SK-N-SH (cell line): ENCODE measurements at regions not wholly inside any gene's neighbourhood (a gene's known extent, or its start where the extent isn't known, plus 50 kb on each side); places are given as distances from the start of the nearest gene placed in this dataset.
A peak's percentile ranks its signal among the peaks of the same experiment; 100 is the strongest.

ENCODE experiments used
- CTCF ChIA-PET: fragments of 300-600, 350-600 bp; formaldehyde crosslinking; extraction: SDS; loops from one replicate; lab custom pipeline; 2021; lab: Yijun Ruan, JAX
- POLR2A ChIA-PET: fragments of 350-600 bp; sonication (Branson Sonifier 250); formaldehyde crosslinking; extraction: SDS; loops from one replicate; lab custom pipeline; 2020; ENCODE audit warnings: antibody characterized with exemption, inconsistent platforms; lab: Yijun Ruan, JAX
- DNase-seq: peaks from one replicate; pipeline ENCODE4 v3.0.0; 2012
- H2AFZ ChIP-seq: fragments of 200-600 bp; sonication (generic); 2 replicates; pipeline ENCODE4 v1.8.1; 2016; ENCODE audit warnings: antibody characterized with exemption, mild to moderate bottlenecking, low read depth
- H3F3A ChIP-seq: fragments of 200-600 bp; sonication (generic); replicated peaks from 2 replicates; pipeline ENCODE3; 2016; ENCODE audit warnings: antibody characterized with exemption, mild to moderate bottlenecking; ENCODE audit not compliant: insufficient read depth
- H3K27ac ChIP-seq, 2 experiments: fragments of 200-500 bp in 1 of 2; fragments of 200-600 bp in 1 of 2; sonication (Bioruptor generic) in 1 of 2; sonication (generic), shearing (Covaris generic) in 1 of 2; 2 replicates each; pipeline versions ENCODE4 v1.5.1 to v1.6.1; 2014 to 2016; ENCODE audit warnings: low read depth in 2 of 2, inconsistent platforms in 1 of 2, low read length in 1 of 2, mild to moderate bottlenecking in 1 of 2, mixed read lengths in 1 of 2
- H3K27me3 ChIP-seq: fragments of 200-600 bp; sonication (generic), shearing (Covaris generic); 2 replicates; pipeline ENCODE4 v1.6.1; 2016; ENCODE audit warnings: mixed run types; ENCODE audit not compliant: insufficient read depth
- H3K36me3 ChIP-seq, 2 experiments: fragments of 200-500 bp in 1 of 2; fragments of 200-600 bp in 1 of 2; sonication (Bioruptor generic) in 1 of 2; sonication (generic) in 1 of 2; replicated peaks in 1 of 2; 2 replicates each; pipeline versions ENCODE3 to v1.5.1; 2014 to 2016; ENCODE audit warnings: low read length in 1 of 2, mild to moderate bottlenecking in 1 of 2; ENCODE audit not compliant: insufficient read depth in 2 of 2, control insufficient read depth in 1 of 2
- H3K4me1 ChIP-seq, 2 experiments: fragments of 200-500 bp in 1 of 2; fragments of 200-600 bp in 1 of 2; sonication (Bioruptor generic) in 1 of 2; sonication (generic), shearing (Covaris generic) in 1 of 2; 2 replicates each; pipeline versions ENCODE4 v1.5.1 to v1.6.1; 2014 to 2016; ENCODE audit warnings: low read depth in 1 of 2, low read length in 1 of 2, mixed run types in 1 of 2; ENCODE audit not compliant: insufficient read depth in 2 of 2, control insufficient read depth in 1 of 2
- H3K4me2 ChIP-seq: fragments of 200-600 bp; sonication (generic), shearing (Covaris generic); 2 replicates; pipeline ENCODE4 v1.6.1; 2017; ENCODE audit warnings: mixed run types
- H3K4me3 ChIP-seq, 2 experiments: fragments of 200-500 bp in 1 of 2; fragments of 200-600 bp in 1 of 2; sonication (Bioruptor generic) in 1 of 2; sonication (generic), shearing (Covaris generic) in 1 of 2; 2 replicates each; pipeline versions ENCODE4 v1.5.1 to v1.8.1; 2014 to 2016; ENCODE audit warnings: low read depth in 2 of 2, inconsistent platforms in 1 of 2, low read length in 1 of 2, mild to moderate bottlenecking in 1 of 2, mixed read lengths in 1 of 2, moderate library complexity in 1 of 2
- H3K79me2 ChIP-seq: fragments of 200-600 bp; sonication (generic); 2 replicates; pipeline ENCODE4 v1.8.1; 2017; ENCODE audit warnings: mild to moderate bottlenecking; ENCODE audit not compliant: insufficient read depth
- H3K9ac ChIP-seq: fragments of 200-600 bp; sonication (generic); 2 replicates; pipeline ENCODE4 v1.6.1; 2017; ENCODE audit warnings: mixed run types
- H3K9me2 ChIP-seq: fragments of 200-600 bp; sonication (generic); 2 replicates; pipeline ENCODE4 v1.6.1; 2017; ENCODE audit warnings: mixed run types
- H3K9me3 ChIP-seq: fragments of 200-600 bp; sonication (generic); 2 replicates; pipeline ENCODE4 v1.6.1; 2017; ENCODE audit warnings: mixed run types, mild to moderate bottlenecking, moderate library complexity
- H4K20me1 ChIP-seq: fragments of 200-600 bp; sonication (generic); 2 replicates; pipeline ENCODE4 v1.6.1; 2017; ENCODE audit warnings: mild to moderate bottlenecking, mixed run types; ENCODE audit not compliant: insufficient read depth
- CTCF ChIP-seq: fragments of 200-600 bp; sonication (generic); IDR thresholded peaks from 2 replicates; pipeline ENCODE4 v1.6.1; 2017; ENCODE audit warnings: antibody characterized with exemption, mild to moderate bottlenecking, moderate library complexity
- ELF1 ChIP-seq: IDR thresholded peaks from 2 replicates; pipeline ENCODE4 v1.4.0; 2012
- EZH2phosphoT487 ChIP-seq: fragments of 200-600 bp; sonication (generic); IDR thresholded peaks from 2 replicates; pipeline ENCODE4 v1.6.1; 2017; ENCODE audit warnings: low read depth, mixed run types, mild to moderate bottlenecking, antibody characterized with exemption, moderate library complexity, borderline replicate concordance
- FOSL2 ChIP-seq: IDR thresholded peaks from 2 replicates; pipeline ENCODE4 v1.4.0; 2012; ENCODE audit warnings: low read depth, mild to moderate bottlenecking, moderate library complexity, borderline replicate concordance
- FOXJ3 ChIP-seq: sonication (generic); formaldehyde crosslinking; IDR thresholded peaks from 2 replicates; pipeline ENCODE4 v1.5.1; 2020; ENCODE audit warnings: mild to moderate bottlenecking, missing genetic modification reagents
- FOXM1 ChIP-seq: IDR thresholded peaks from 2 replicates; pipeline ENCODE4 v1.4.0; 2012; ENCODE audit warnings: low read depth, mild to moderate bottlenecking
- GABPA ChIP-seq: IDR thresholded peaks from 2 replicates; pipeline ENCODE4 v1.4.0; 2012; ENCODE audit warnings: low read depth, mild to moderate bottlenecking
- GATA2 ChIP-seq: sonication (generic); formaldehyde crosslinking; IDR thresholded peaks from 2 replicates; pipeline ENCODE4 v1.5.0; 2020; ENCODE audit warnings: mild to moderate bottlenecking, missing genetic modification reagents
- MEF2A ChIP-seq: IDR thresholded peaks from 2 replicates; pipeline ENCODE4 v1.4.0; 2012; ENCODE audit warnings: low read depth, borderline replicate concordance
- MXI1 ChIP-seq: IDR thresholded peaks from 2 replicates; pipeline ENCODE4 v1.6.1; 2012; ENCODE audit warnings: mild to moderate bottlenecking, low read depth, low read length, improper control_type of control experiment
- NFIC ChIP-seq: IDR thresholded peaks from 2 replicates; pipeline ENCODE4 v1.4.0; 2012; ENCODE audit warnings: borderline replicate concordance
- PBX3 ChIP-seq: IDR thresholded peaks from 2 replicates; pipeline ENCODE4; 2012
- POLR2AphosphoS5 ChIP-seq: IDR thresholded peaks from 2 replicates; pipeline ENCODE4 v1.6.1; 2012; ENCODE audit warnings: low read depth, low read length
- RAD21 ChIP-seq: IDR thresholded peaks from 2 replicates; pipeline ENCODE4 v1.6.1; 2012; ENCODE audit warnings: mild to moderate bottlenecking, low read length
- RCOR1 ChIP-seq: fragments of 150-350 bp; IDR thresholded peaks from 2 replicates; pipeline ENCODE4 v1.6.1; 2017; ENCODE audit warnings: antibody characterized with exemption, low read length
- RXRA ChIP-seq: IDR thresholded peaks from 2 replicates; pipeline ENCODE4 v1.4.0; 2012; ENCODE audit warnings: low read depth, mild to moderate bottlenecking, borderline replicate concordance
- SIN3A ChIP-seq: IDR thresholded peaks from 2 replicates; pipeline ENCODE4 v1.6.1; 2012; ENCODE audit warnings: low read depth, mild to moderate bottlenecking, low read length, moderate library complexity, borderline replicate concordance
- TAF1 ChIP-seq: IDR thresholded peaks from 2 replicates; pipeline ENCODE4 v1.6.1; 2012; ENCODE audit warnings: low read depth, mild to moderate bottlenecking, low read length, moderate library complexity, borderline replicate concordance
- TCF12 ChIP-seq: IDR thresholded peaks from 2 replicates; pipeline ENCODE4 v1.4.0; 2012
- WGBS: methylation state at CpG from one replicate; pipeline ENCODE4 v1.1.6; 2017; ENCODE audit warnings: low lambda C conversion rate; 5-methylcytosine and 5-hydroxymethylcytosine counted together
- TF ChIP-seq, protein P1 (sequence below): IDR thresholded peaks from 2 replicates; pipeline ENCODE4 v1.4.0; 2012; ENCODE audit warnings: low read depth, borderline replicate concordance

DNA sequence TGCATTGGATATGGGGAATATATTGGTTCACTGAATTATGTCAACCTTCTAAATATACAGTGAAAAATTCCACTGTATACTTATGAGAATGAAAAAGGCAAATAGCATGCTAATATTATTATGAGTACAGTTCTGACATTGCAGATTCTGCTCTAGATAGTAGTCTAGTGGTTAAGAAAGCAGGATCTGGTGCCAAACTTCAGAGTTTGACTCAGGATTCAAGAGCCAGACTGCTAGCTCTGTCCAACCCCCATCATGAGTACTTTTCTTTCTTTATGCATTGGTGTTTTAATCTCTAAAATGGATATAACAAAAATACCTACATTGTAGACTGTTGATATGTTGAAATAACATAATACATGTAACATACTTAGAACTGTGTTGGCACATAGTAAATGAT, 57.3 kb upstream of the PLSCR4 start:
- ChIA-PET CTCF (no interaction called here), POLR2A (no interaction called here)
- no peaks in the 10 kb centered on the region for H3K9me2 ChIP-seq
- peak overlapping the region; percentile 62; the same call in 1 of the 2 replicates for H3K4me2 ChIP-seq
- peak overlapping the region in 1 of 2 experiments; percentile 8; a peak in 1 of 4 replicates for H3K4me3 ChIP-seq
- H3K36me3 ChIP-seq, result no peaks in the 10 kb centered on the region
- H3K27me3 ChIP-seq, result no peaks in the 10 kb centered on the region
- no peak for DNase-seq
- H2AFZ ChIP-seq, result peak overlapping the region; percentile 61; the same call in 1 of the 2 replicates
- TF ChIP-seq GABPA (no peak), FOXJ3 (no peak), MEF2A (no peak), SIN3A (no peak), RCOR1 (no peak), NFIC (no peak), FOXM1 (no peak), EZH2phosphoT487 (no peak), POLR2AphosphoS5 (no peak), TCF12 (no peak)
- TF ChIP-seq, all 33 proteins: peak for 0
- no peaks in the 10 kb centered on the region for H3K79me2 ChIP-seq
- peaks cover 0 to 9% of the 10 kb centered on the region in 2 experiments; a peak in 1 of 4 replicates for H3K4me1 ChIP-seq
- peaks cover 10% of the 10 kb centered on the region for H3F3A ChIP-seq
- peak overlapping the region in 1 of 2 experiments; percentile 68; a peak in 2 of 4 replicates for H3K27ac ChIP-seq
- no peaks in the 10 kb centered on the region for H4K20me1 ChIP-seq
- peaks cover 9% of the 10 kb centered on the region for H3K9me3 ChIP-seq
- H3K9ac ChIP-seq, result peak overlapping the region; percentile 9; the same call in 1 of the 2 replicates

- Histone ChIP-seq H2AFZ (no peak overlapping the region), H3K9me2 (no peaks in the 10 kb centered on the region), H3K27ac (no peak overlapping the region), H3K9me3 (peaks cover 9% of the 10 kb centered on the region), H4K20me1 (no peaks in the 10 kb centered on the region), H3K4me1 (peaks cover 0 to 9% of the 10 kb centered on the region in 2 experiments; a peak in 1 of 4 replicates), H3F3A (peaks cover 10% of the 10 kb centered on the region), H3K27me3 (no peaks in the 10 kb centered on the region), H3K4me2 (no peak overlapping the region), H3K4me3 (no peak overlapping the region), H3K36me3 (no peaks in the 10 kb centered on the region), H3K9ac (no peak overlapping the region), H3K79me2 (no peaks in the 10 kb centered on the region)
- ChIA-PET POLR2A (no interaction called here), CTCF (no interaction called here)
- no peak for TF ChIP-seq MXI1
- no peak for TF ChIP-seq RXRA
- TF ChIP-seq FOSL2, result no peak
- no peak for TF ChIP-seq TAF1
- no peak for TF ChIP-seq CTCF
- no peak for TF ChIP-seq TCF12
- no peak for TF ChIP-seq RCOR1
- no peak for TF ChIP-seq ELF1
- TF ChIP-seq SIN3A, result no peak
- TF ChIP-seq FOXM1, result no peak
- no peak for TF ChIP-seq GATA2
- TF ChIP-seq, protein P1, sequence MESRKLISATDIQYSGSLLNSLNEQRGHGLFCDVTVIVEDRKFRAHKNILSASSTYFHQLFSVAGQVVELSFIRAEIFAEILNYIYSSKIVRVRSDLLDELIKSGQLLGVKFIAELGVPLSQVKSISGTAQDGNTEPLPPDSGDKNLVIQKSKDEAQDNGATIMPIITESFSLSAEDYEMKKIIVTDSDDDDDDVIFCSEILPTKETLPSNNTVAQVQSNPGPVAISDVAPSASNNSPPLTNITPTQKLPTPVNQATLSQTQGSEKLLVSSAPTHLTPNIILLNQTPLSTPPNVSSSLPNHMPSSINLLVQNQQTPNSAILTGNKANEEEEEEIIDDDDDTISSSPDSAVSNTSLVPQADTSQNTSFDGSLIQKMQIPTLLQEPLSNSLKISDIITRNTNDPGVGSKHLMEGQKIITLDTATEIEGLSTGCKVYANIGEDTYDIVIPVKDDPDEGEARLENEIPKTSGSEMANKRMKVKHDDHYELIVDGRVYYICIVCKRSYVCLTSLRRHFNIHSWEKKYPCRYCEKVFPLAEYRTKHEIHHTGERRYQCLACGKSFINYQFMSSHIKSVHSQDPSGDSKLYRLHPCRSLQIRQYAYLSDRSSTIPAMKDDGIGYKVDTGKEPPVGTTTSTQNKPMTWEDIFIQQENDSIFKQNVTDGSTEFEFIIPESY, result no peak
- no peak for TF ChIP-seq RAD21
- no peak for TF ChIP-seq FOXJ3
- TF ChIP-seq PBX3, result no peak
- no peak for DNase-seq
- WGBS, result 29% methylated on average over 1 of the region's 1 CpG
These were observed 56.5 kb upstream of the PLSCR4 start for GRCh38 chr3:146307456-146307725.
